HG02852 (cell line): ENCODE measurements at regions not wholly inside any gene's neighbourhood (a gene's known extent, or its start where the extent isn't known, plus 50 kb on each side); places are given as distances from the start of the nearest gene placed in this dataset.

Experiments used
- ATAC-seq: cut with Tn5 transposase; IDR thresholded peaks from one replicate; pipeline ENCODE4 v1.9.1; 2021; ENCODE audit warnings: mild to moderate bottlenecking, moderate library complexity; ENCODE audit not compliant: unreplicated experiment

- ATAC-seq: no peak
These were observed 448.4 kb downstream of the COG6 start for GRCh38 chr13:40103864-40104263.

- no peak for ATAC-seq
These were observed 449.8 kb downstream of the COG6 start for GRCh38 chr13:40105231-40105630.

GRCh38 chr13:40109351-40109844, 453.9 kb downstream of the COG6 start:
- no peak for ATAC-seq

- ATAC-seq: no peak
These were observed 458.3 kb downstream of the COG6 start for GRCh38 chr13:40113643-40114304.

GRCh38 chr13:40114305-40114896, 458.9 kb downstream of the COG6 start:
- ATAC-seq: no peak

GRCh38 chr13:40115426-40115825, 460.0 kb downstream of the COG6 start:
- no peak for ATAC-seq

- no peak for ATAC-seq
These were observed 460.5 kb downstream of the COG6 start for GRCh38 chr13:40116008-40116407.

GRCh38 chr13:40118337-40118736, 462.9 kb downstream of the COG6 start:
- no peak for ATAC-seq

GRCh38 chr13:40119852-40120251, 464.4 kb downstream of the COG6 start:
- ATAC-seq: no peak

GRCh38 chr13:40120288-40120687, 464.8 kb downstream of the COG6 start:
- no peak for ATAC-seq

GRCh38 chr13:40120781-40121180, 465.3 kb downstream of the COG6 start:
- no peak for ATAC-seq

GRCh38 chr13:40121722-40122121, 466.3 kb downstream of the COG6 start:
- no peak for ATAC-seq

GRCh38 chr13:40123962-40124632, 468.6 kb downstream of the COG6 start:
- no peak for ATAC-seq

GRCh38 chr13:40124633-40125015, 469.2 kb downstream of the COG6 start:
- ATAC-seq: no peak

GRCh38 chr13:40125336-40125735, 469.9 kb downstream of the COG6 start:
- no peak for ATAC-seq

GRCh38 chr13:40126306-40127085, 471.0 kb downstream of the COG6 start:
- no peak for ATAC-seq

GRCh38 chr13:40127476-40127875, 472.0 kb downstream of the COG6 start:
- ATAC-seq: no peak

GRCh38 chr13:40127925-40128324, 472.5 kb downstream of the COG6 start:
- no peak for ATAC-seq

- no peak for ATAC-seq
These were observed 474.0 kb downstream of the COG6 start for GRCh38 chr13:40129467-40129866.

- no peak for ATAC-seq
These were observed 475.6 kb downstream of the COG6 start for GRCh38 chr13:40130871-40131636.

- ATAC-seq: no peak
These were observed 476.8 kb downstream of the COG6 start for GRCh38 chr13:40132249-40132648.
